Endothelial cell of umbilical vein (primary cell): ENCODE measurements at regions not wholly inside any gene's neighbourhood (a gene's known extent, or its start where the extent isn't known, plus 50 kb on each side); places are given as distances from the start of the nearest gene placed in this dataset.
"Not testable (repeated sequence)": the region's sequence is repeated elsewhere in the genome, so short reads cannot be mapped to it uniquely, and the experiment has no call there.

Experiments
- BruUV-seq: library from RNA; stranded (reverse); fragments of 400-500 nt; replicated peaks from 2 replicates; lab custom pipeline; 2021; lab: Mats Ljungman, UMichigan
- CTCF ChIA-PET: fragments of 300-600, 350-600 bp; sonication (Branson Sonifier 250); formaldehyde crosslinking; loops from one replicate; lab custom pipeline; 2021; ENCODE audit warnings: antibody characterized with exemption, inconsistent platforms; lab: Charles Lee
- POLR2A ChIA-PET: fragments of 300-600, 350-600 bp; sonication (Branson Sonifier 250); formaldehyde crosslinking; loops from one replicate; lab custom pipeline; 2021; ENCODE audit warnings: antibody characterized with exemption, inconsistent platforms; lab: Charles Lee
- DNase-seq: peaks from one replicate; pipeline ENCODE4 v3.0.0-alpha.2; 2011; ENCODE audit warnings: low read depth, low spot score
- FAIRE-seq: peaks from 2 replicates; lab custom pipeline; 2011; peaks lifted over from hg19 to GRCh38; lab: Jason Lieb, UNC
- H2AFZ ChIP-seq: 2 replicates; pipeline ENCODE4 v1.6.0; 2012; ENCODE audit warnings: low read depth, low read length, control low read depth, inconsistent platforms
- H3K27ac ChIP-seq: 2 replicates; pipeline ENCODE4 v1.5.1; 2011; ENCODE audit warnings: low read depth, mild to moderate bottlenecking, control low read depth, low read length, moderate library complexity; ENCODE audit not compliant: insufficient read depth
- H3K27me3 ChIP-seq, 2 experiments: 2 replicates each; pipeline versions ENCODE4 v1.6.0 to v1.6.1; 2011; ENCODE audit warnings: low read length in 2 of 2, mixed read lengths in 1 of 2; ENCODE audit not compliant: control insufficient read depth in 2 of 2, insufficient read depth in 2 of 2
- H3K36me3 ChIP-seq, 2 experiments: 2 replicates in 1 of 2; 3 replicates in 1 of 2; pipeline ENCODE4 v1.5.1; 2011; ENCODE audit warnings: low read length in 2 of 2, mild to moderate bottlenecking in 1 of 2, moderate library complexity in 1 of 2; ENCODE audit not compliant: control insufficient read depth in 2 of 2, insufficient read depth in 2 of 2; ENCODE audit errors: extremely low read depth in 1 of 2
- H3K4me1 ChIP-seq: 3 replicates; pipeline ENCODE4 v1.5.1; 2011; ENCODE audit warnings: mild to moderate bottlenecking, low read length; ENCODE audit not compliant: control insufficient read depth, insufficient read depth; ENCODE audit errors: extremely low read depth
- H3K4me2 ChIP-seq: 2 replicates; pipeline ENCODE4 v1.6.1; 2011; ENCODE audit warnings: low read length, control low read depth, mixed read lengths; ENCODE audit not compliant: insufficient read depth
- H3K4me3 ChIP-seq, 3 experiments: fragments of 200-600 bp in 1 of 3; sonication (generic), shearing (Covaris generic) in 1 of 3; replicated peaks in 1 of 3; 2 replicates each; pipeline ENCODE4 v1.5.1; 2011 to 2016; ENCODE audit warnings: control low read depth in 3 of 3, low read length in 3 of 3, mild to moderate bottlenecking in 2 of 3, inconsistent platforms in 1 of 3, low read depth in 1 of 3, moderate library complexity in 1 of 3; ENCODE audit not compliant: insufficient read depth in 1 of 3
- H3K79me2 ChIP-seq: 2 replicates; pipeline ENCODE4 v1.6.0; 2012; ENCODE audit warnings: low read length, inconsistent platforms; ENCODE audit not compliant: control insufficient read depth, insufficient read depth
- H3K9ac ChIP-seq: replicated peaks from 2 replicates; pipeline ENCODE3; 2011; ENCODE audit warnings: low read length, control low read depth; ENCODE audit not compliant: insufficient read depth; ENCODE audit errors: extremely low read depth
- H3K9me1 ChIP-seq: replicated peaks from 3 replicates; pipeline ENCODE4 v1.6.0; 2011; ENCODE audit warnings: mild to moderate bottlenecking, low read length; ENCODE audit not compliant: control insufficient read depth, insufficient read depth; ENCODE audit errors: extremely low read depth
- H3K9me3 ChIP-seq: replicated peaks from 2 replicates; pipeline ENCODE4 v1.5.1; 2012; ENCODE audit warnings: low read length, inconsistent platforms; ENCODE audit not compliant: control insufficient read depth, insufficient read depth
- H4K20me1 ChIP-seq: replicated peaks from 2 replicates; pipeline ENCODE3; 2011; ENCODE audit warnings: mild to moderate bottlenecking, low read length; ENCODE audit not compliant: control insufficient read depth, insufficient read depth; ENCODE audit errors: extremely low read depth
- FOS ChIP-seq: IDR thresholded peaks from 2 replicates; pipeline ENCODE4 v1.6.1; 2011; ENCODE audit warnings: mild to moderate bottlenecking, low read length, moderate library complexity, borderline replicate concordance; ENCODE audit not compliant: insufficient read depth
- JUN ChIP-seq: IDR thresholded peaks from 2 replicates; pipeline ENCODE4 v1.6.1; 2011; ENCODE audit warnings: borderline replicate concordance, low read depth; ENCODE audit not compliant: insufficient read length, insufficient read depth
- dilution Hi-C: fragments of 300-500 bp; cut with MboI; formaldehyde crosslinking; loops from one replicate; pipeline ENCODE4 v1.15.0; 2019; ENCODE audit warnings: low sequenced_read_pairs; ENCODE audit not compliant: extremely low pct_ligation_motif_present
- intact Hi-C: fragments of 100-400 bp; cut with micrococcal nuclease; formaldehyde crosslinking; loops from one replicate; pipeline ENCODE4 v1.10.0; 2022
- TF ChIP-seq, protein P1 (sequence below), 2 donors: IDR thresholded peaks; 1 replicate in 1 of 2; 2 replicates in 1 of 2; pipeline ENCODE4 v1.5.1; 2011; ENCODE audit warnings: low read length in 2 of 2, mild to moderate bottlenecking in 2 of 2, moderate library complexity in 2 of 2, control low read depth in 1 of 2, inconsistent platforms in 1 of 2, low read depth in 1 of 2; ENCODE audit not compliant: insufficient read depth in 1 of 2; ENCODE audit errors: extremely low read depth in 1 of 2

DNA sequence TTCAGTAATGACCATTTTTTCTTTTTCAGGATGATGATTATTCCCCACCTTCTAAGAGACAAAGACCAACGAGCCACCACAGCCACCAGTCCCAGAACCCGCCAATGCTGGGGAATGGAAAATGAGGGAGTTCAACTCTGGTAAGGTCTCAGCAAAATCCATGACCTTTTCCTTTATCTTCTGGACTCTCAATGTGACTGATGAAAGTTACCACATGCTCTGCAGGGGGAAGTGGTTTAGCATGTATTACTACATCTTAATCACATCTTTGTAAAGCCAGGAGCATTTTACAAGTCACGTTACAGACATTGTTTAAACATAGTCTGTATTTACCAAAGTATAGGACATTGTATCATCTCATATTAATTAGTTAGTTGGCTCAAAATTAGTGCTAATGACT is 89.3 kb upstream of the METTL14 start:
- H3K36me3 ChIP-seq, H3K9me1 ChIP-seq, H3K4me2 ChIP-seq, H3K27ac ChIP-seq, BruUV-seq, H3K4me1 ChIP-seq, H3K9ac ChIP-seq, H2AFZ ChIP-seq, H3K27me3 ChIP-seq, POLR2A ChIA-PET, H4K20me1 ChIP-seq, intact Hi-C loops, CTCF ChIA-PET, dilution Hi-C loops, H3K79me2 ChIP-seq, DNase-seq, H3K4me3 ChIP-seq, H3K9me3 ChIP-seq, FAIRE-seq: not testable (repeated sequence)

DNA sequence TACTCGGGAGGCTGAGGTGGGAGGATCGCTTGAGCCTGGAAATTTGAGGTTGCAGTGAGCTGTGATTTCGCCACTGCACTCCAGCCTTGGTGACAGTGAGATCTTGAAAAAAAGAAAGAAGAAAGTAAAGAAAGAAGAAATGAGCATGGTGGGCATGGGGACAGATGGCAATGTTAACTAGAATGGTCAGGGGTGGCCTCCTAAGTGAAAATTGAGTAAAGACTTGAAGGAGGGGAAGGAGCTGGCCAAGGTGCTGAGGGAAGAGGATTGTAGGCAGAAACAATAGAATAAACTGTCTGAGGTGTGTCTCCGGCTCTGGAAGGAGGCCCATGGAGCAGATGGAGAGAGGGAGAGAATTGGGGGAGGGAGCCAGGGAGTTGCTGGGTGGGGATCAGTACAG is 60.1 kb upstream of the METTL14 start:
- H3K27me3 ChIP-seq, dilution Hi-C loops, FAIRE-seq, H3K4me1 ChIP-seq, BruUV-seq, H3K9me1 ChIP-seq, CTCF ChIA-PET, intact Hi-C loops, H3K4me2 ChIP-seq, H3K9me3 ChIP-seq, H3K36me3 ChIP-seq, POLR2A ChIA-PET, H4K20me1 ChIP-seq, H3K4me3 ChIP-seq, H3K79me2 ChIP-seq, H3K9ac ChIP-seq, H2AFZ ChIP-seq, H3K27ac ChIP-seq, DNase-seq: not testable (repeated sequence)

GRCh38 chr4:118629697-118630096 is 55.5 kb upstream of the METTL14 start:
- peak; percentile 22 for DNase-seq
- CTCF ChIA-PET = interaction anchor here (0.9 kb wide), 1 partner anchor 206 kb away, joined by 3 read pairs; no protein-coding TSS in a partner anchor

More at GRCh38 chr4:118629697-118630096, 55.5 kb upstream of the METTL14 start:
- intact Hi-C loops, H3K9me1 ChIP-seq, H3K4me1 ChIP-seq, POLR2A ChIA-PET, BruUV-seq, dilution Hi-C loops, H3K9me3 ChIP-seq, H3K36me3 ChIP-seq, H4K20me1 ChIP-seq, H3K4me3 ChIP-seq, H3K9ac ChIP-seq, FAIRE-seq, H3K27ac ChIP-seq, H3K4me2 ChIP-seq, H2AFZ ChIP-seq, H3K79me2 ChIP-seq, H3K27me3 ChIP-seq: not testable (repeated sequence)
- TF ChIP-seq JUN = peak; percentile 28
- peak; percentile 39 for TF ChIP-seq FOS
- TF ChIP-seq, protein P1, sequence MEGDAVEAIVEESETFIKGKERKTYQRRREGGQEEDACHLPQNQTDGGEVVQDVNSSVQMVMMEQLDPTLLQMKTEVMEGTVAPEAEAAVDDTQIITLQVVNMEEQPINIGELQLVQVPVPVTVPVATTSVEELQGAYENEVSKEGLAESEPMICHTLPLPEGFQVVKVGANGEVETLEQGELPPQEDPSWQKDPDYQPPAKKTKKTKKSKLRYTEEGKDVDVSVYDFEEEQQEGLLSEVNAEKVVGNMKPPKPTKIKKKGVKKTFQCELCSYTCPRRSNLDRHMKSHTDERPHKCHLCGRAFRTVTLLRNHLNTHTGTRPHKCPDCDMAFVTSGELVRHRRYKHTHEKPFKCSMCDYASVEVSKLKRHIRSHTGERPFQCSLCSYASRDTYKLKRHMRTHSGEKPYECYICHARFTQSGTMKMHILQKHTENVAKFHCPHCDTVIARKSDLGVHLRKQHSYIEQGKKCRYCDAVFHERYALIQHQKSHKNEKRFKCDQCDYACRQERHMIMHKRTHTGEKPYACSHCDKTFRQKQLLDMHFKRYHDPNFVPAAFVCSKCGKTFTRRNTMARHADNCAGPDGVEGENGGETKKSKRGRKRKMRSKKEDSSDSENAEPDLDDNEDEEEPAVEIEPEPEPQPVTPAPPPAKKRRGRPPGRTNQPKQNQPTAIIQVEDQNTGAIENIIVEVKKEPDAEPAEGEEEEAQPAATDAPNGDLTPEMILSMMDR (IDR thresholded peaks at IDR 0.05; ENCODE audit: extremely low read depth in 1 of 2, insufficient read depth in 1 of 2, low read depth in 1 of 2, low read length in 2 of 2) = peak in 1 of 2 donors; percentile 5
